ENCODE measurements at regions not wholly inside any gene's neighbourhood (a gene's known extent, or its start where the extent isn't known, plus 50 kb on each side); places are given as distances from the start of the nearest gene placed in this dataset.

- peak; percentile 22 to 35 for DNase-seq
Observed at GRCh38 chr11:88231894-88232482, 56.7 kb upstream of the RAB38 start.

- no peak for DNase-seq
Observed at GRCh38 chr11:88229303-88229702, 54.1 kb upstream of the RAB38 start.
